ENCODE measurements at regions not wholly inside any gene's neighbourhood (a gene's known extent, or its start where the extent isn't known, plus 50 kb on each side); places are given as distances from the start of the nearest gene placed in this dataset.
"Not testable (repeated sequence)": the region's sequence is repeated elsewhere in the genome, so short reads cannot be mapped to it uniquely, and the experiment has no call there.

GRCh38 chr4:100631281-100631968 lies 113.6 kb upstream of the EMCN start:
- no peaks in the 10 kb centered on the region for H3K9me3 ChIP-seq
- ATAC-seq (no peak), DNase-seq (no peak)
- no peaks in the 10 kb centered on the region for H3K36me3 ChIP-seq
- TF ChIP-seq CTCF (IDR thresholded peaks at IDR 0.05), result no peak
- no peak overlapping the region for H3K27ac ChIP-seq
- no peaks in the 10 kb centered on the region for H3K4me1 ChIP-seq
- intact Hi-C loops (cut with DNase I), result no loop called here
- no peaks in the 10 kb centered on the region for H3K27me3 ChIP-seq (ENCODE audit: low read depth)
- H3K4me3 ChIP-seq, result no peak overlapping the region

DNA sequence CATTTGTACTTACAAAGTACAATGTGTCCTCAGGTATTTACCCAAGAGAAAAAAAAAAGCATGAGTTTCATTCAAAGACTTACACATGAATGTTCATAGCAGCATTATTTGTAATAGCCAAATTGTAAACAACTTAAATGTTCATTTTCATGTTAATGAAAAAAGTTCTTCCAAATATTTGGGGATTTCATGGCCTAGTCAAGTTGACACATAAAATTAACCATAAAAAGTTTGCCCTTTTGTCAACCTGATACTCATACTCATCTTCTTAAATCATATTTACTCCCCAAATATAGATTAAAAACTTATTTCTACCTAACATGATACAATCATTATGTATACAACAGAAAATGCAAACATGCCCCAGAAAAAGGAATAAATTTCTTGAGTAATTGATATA lies 112.5 kb upstream of the EMCN start:
- Histone ChIP-seq H3K9me3 (peaks cover 6% of the 10 kb centered on the region), H3K4me3 (no peak overlapping the region), H3K27me3 (ENCODE audit: low read depth) (no peaks in the 10 kb centered on the region), H3K27ac (no peak overlapping the region), H3K36me3 (no peaks in the 10 kb centered on the region), H3K4me1 (no peaks in the 10 kb centered on the region)
- no peak for TF ChIP-seq CTCF (IDR thresholded peaks at IDR 0.05)
- intact Hi-C loops (cut with DNase I), result no loop called here
- ATAC-seq (no peak), DNase-seq (no peak)

- ATAC-seq (no peak), DNase-seq (no peak)
- Histone ChIP-seq H3K36me3 (no peaks in the 10 kb centered on the region), H3K9me3 (no peaks in the 10 kb centered on the region), H3K27ac (no peak overlapping the region), H3K27me3 (ENCODE audit: low read depth) (no peaks in the 10 kb centered on the region), H3K4me1 (no peaks in the 10 kb centered on the region), H3K4me3 (no peak overlapping the region)
- TF ChIP-seq CTCF (IDR thresholded peaks at IDR 0.05), result no peak
- intact Hi-C loops (cut with DNase I), result no loop called here
Observed at GRCh38 chr4:100609810-100610209, 92.0 kb upstream of the EMCN start.

- DNase-seq; H3K27ac ChIP-seq; intact Hi-C loops (cut with DNase I); H3K4me1 ChIP-seq; H3K36me3 ChIP-seq; ATAC-seq; H3K27me3 ChIP-seq (ENCODE audit: low read depth); H3K9me3 ChIP-seq; H3K4me3 ChIP-seq: not testable (repeated sequence)
Observed at GRCh38 chr4:100608651-100609050, 90.8 kb upstream of the EMCN start.

GRCh38 chr4:100605144-100605543 lies 87.3 kb upstream of the EMCN start:
- H3K4me3 ChIP-seq, result no peak overlapping the region
- no peak for DNase-seq
- intact Hi-C loops (cut with DNase I), result no loop called here
- no peaks in the 10 kb centered on the region for H3K4me1 ChIP-seq
- TF ChIP-seq CTCF (IDR thresholded peaks at IDR 0.05), result no peak
- H3K9me3 ChIP-seq, result no peaks in the 10 kb centered on the region
- no peaks in the 10 kb centered on the region for H3K27me3 ChIP-seq (ENCODE audit: low read depth)
- no peak for ATAC-seq
- H3K36me3 ChIP-seq, result no peaks in the 10 kb centered on the region
- no peak overlapping the region for H3K27ac ChIP-seq

DNA sequence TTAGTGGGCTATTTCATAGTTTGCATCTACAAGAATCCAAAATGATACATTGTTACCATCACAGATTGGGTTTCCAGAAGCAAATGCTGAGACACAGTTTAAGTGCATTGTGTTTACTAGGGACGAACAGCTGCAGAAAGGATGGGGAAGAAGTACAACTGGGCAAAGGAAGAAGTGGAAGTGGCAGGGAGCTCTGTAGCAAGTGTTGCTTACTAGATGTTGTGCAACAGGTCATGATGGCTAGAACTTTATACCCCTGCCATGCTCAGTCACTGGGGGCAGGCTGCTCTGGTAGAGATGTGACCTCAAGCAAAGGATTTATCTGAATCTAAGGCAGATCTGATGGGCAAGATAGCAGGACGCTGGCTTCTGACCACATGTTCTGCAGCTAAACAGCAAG lies 76.1 kb upstream of the EMCN start:
- DNase-seq, result no peak

More for the DNA sequence above, 76.1 kb upstream of the EMCN start:
- no peak for ATAC-seq
- no peaks in the 10 kb centered on the region for H3K36me3 ChIP-seq
- no peak overlapping the region for H3K4me3 ChIP-seq
- intact Hi-C loops (cut with DNase I), result no loop called here
- H3K4me1 ChIP-seq, result peaks cover 5% of the 10 kb centered on the region
- H3K27me3 ChIP-seq (ENCODE audit: low read depth), result no peaks in the 10 kb centered on the region
- TF ChIP-seq CTCF (IDR thresholded peaks at IDR 0.05), result no peak
- H3K27ac ChIP-seq, result no peak overlapping the region
- no peaks in the 10 kb centered on the region for H3K9me3 ChIP-seq

Measured in lower lobe of right lung (tissue), 2 donors.